Omental fat pad (tissue), 3 donors: ENCODE measurements at regions not wholly inside any gene's neighbourhood (a gene's known extent, or its start where the extent isn't known, plus 50 kb on each side); places are given as distances from the start of the nearest gene placed in this dataset. TPM values are rescaled to one million over a fixed set of nuclear protein-coding genes. Genes with fewer than 3 reads are reported as not detected.

Experiments used
- ATAC-seq: fragments of 150-250 bp; one replicate; pipeline ENCODE4 v1.9.1; 2016; ENCODE audit warnings: mild to moderate bottlenecking, moderate library complexity; ENCODE audit not compliant: low FRiP score
- DNase-seq: peaks from one replicate; pipeline ENCODE4 v3.0.0-alpha.2; 2019; ENCODE audit warnings: low spot score
- small RNA-seq: library from RNA; depleted of rRNA; stranded (forward); fragments of <200 nt; gene quantifications from one replicate; pipeline ENCODE3, GENCODE V24; 2016
- TF ChIP-seq, protein P1 (sequence below), 3 donors: fragments of 450-650 bp; IDR thresholded peaks; one replicate each; pipeline ENCODE4 v1.5.1; 2016 to 2017; ENCODE audit warnings: antibody characterized with exemption in 3 of 3, mild to moderate bottlenecking in 3 of 3, moderate library complexity in 2 of 3

DNA sequence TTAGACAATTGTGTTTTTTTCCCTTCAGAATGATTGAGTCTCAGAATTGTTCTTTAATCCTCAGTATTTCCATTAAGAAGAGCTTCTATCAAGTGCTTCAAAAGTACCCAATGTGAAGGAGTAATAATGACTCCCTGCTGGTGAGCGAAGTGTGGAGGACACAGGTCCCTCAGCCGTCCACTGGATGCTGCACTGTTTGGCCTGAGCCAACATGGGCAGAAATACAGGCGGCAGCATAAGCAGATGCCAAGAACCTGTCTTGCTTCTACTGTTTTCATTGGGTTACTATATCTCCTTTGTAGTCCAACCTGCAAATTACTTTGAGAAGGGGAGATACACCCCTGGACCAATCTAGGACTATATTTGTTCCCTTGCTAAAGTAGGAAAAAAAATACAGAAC, 55.3 kb upstream of the DPH5 start:
- TF ChIP-seq, protein P1, sequence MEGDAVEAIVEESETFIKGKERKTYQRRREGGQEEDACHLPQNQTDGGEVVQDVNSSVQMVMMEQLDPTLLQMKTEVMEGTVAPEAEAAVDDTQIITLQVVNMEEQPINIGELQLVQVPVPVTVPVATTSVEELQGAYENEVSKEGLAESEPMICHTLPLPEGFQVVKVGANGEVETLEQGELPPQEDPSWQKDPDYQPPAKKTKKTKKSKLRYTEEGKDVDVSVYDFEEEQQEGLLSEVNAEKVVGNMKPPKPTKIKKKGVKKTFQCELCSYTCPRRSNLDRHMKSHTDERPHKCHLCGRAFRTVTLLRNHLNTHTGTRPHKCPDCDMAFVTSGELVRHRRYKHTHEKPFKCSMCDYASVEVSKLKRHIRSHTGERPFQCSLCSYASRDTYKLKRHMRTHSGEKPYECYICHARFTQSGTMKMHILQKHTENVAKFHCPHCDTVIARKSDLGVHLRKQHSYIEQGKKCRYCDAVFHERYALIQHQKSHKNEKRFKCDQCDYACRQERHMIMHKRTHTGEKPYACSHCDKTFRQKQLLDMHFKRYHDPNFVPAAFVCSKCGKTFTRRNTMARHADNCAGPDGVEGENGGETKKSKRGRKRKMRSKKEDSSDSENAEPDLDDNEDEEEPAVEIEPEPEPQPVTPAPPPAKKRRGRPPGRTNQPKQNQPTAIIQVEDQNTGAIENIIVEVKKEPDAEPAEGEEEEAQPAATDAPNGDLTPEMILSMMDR (IDR thresholded peaks at IDR 0.05), result no peak
- DNase-seq (no peak), ATAC-seq (no peak)

DNA sequence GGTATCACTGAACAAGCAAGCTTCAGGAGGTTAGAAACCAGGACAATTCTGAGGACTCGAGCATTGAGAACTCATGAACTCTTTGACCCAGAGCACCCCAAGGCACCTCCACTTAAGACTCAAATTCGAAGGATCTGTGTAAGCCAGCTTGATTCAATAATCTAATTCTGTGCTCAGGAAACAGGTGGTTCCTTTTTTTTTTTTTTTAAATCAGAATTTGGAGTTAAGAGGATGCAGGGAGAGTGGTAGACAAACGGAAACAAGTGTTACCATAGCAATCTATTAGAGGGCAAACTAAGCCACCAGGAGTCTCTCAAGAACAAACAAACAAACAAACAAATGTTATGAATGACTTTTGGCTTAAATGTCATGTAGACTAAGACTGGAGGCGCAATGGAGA, 53.8 kb upstream of the DPH5 start:
- TF ChIP-seq, protein P1 (IDR thresholded peaks at IDR 0.05), result no peak
- DNase-seq, result no peak
- ATAC-seq, result no peak

DNA sequence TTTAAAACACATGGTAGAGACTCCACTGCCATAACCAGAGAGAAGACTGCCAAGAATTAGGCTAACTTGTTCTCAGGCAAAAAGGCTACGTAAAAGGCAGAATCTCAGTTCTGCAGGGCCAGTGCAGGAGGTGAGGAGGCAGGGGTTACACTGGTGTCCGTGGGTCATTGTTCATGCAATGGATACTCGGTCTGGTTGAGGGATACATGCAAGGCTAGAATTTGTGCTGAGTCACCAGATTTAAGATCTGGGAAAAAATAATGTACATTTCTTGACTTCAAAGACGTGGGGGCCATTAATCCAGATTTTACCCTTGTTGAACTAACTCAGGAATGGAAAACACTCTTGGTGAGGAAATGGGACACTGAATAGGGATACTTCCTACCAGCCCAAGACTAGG, 52.3 kb upstream of the DPH5 start:
- no peak for ATAC-seq
- TF ChIP-seq, protein P1 (IDR thresholded peaks at IDR 0.05), result no peak

DNA sequence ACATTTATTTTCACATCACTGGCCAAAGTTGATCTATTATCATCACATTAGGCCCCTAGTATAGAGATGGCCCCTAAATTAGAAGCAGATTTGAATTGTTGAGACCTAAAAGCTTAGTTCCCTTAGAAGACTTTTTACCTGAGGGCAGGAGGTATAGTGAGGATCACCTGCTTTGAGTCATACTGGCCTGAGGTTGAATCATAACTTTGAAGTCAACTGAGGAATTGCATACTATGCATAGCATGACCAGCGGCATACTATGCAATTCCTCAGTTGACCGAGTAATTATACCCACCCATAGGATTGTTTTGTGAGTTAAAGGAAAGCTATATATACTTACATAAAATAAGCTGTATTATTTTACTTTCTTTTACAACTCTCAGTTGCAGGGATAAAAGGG, 50.3 kb upstream of the DPH5 start:
- DNase-seq (no peak), ATAC-seq (no peak)
- TF ChIP-seq, protein P1 (IDR thresholded peaks at IDR 0.05), result no peak

More for the DNA sequence above, 52.3 kb upstream of the DPH5 start:
- DNase-seq, result no peak

Small RNA genes lying in the stretch of these regions (small RNA-seq; reads per million reads assigned to genes)
- not detected for gene RF00424
